Peyer's patch (tissue), 4 donors: ENCODE measurements at regions not wholly inside any gene's neighbourhood (a gene's known extent, or its start where the extent isn't known, plus 50 kb on each side); places are given as distances from the start of the nearest gene placed in this dataset.

Source experiments
- DNase-seq, 3 donors: peaks; one replicate each; pipeline ENCODE4 v3.0.0-alpha.2; 2017 to 2019
- H3K27ac ChIP-seq, 4 donors: fragments of 200-600 bp; sonication (generic); one replicate each; pipeline ENCODE4 v1.5.1; 2016 to 2019
- H3K27me3 ChIP-seq, 2 donors: fragments of 200-600 bp; sonication (generic); one replicate each; pipeline ENCODE4 v1.5.1; 2019
- H3K36me3 ChIP-seq, 3 donors: fragments of 200-600 bp; sonication (generic); one replicate each; pipeline ENCODE4 v1.5.1; 2016 to 2019
- H3K4me1 ChIP-seq, 4 donors: fragments of 200-600 bp; sonication (generic); one replicate each; pipeline ENCODE4 v1.5.1; 2016 to 2019
- H3K4me3 ChIP-seq, 4 donors: fragments of 200-600 bp; sonication (generic); 1 replicate in 3 of 4; 2 replicates in 1 of 4; pipeline ENCODE4 v1.5.1; 2016 to 2019; ENCODE audit warnings: mild to moderate bottlenecking in 1 of 4
- H3K9me3 ChIP-seq, 4 donors: fragments of 200-600 bp; sonication (generic); one replicate each; pipeline ENCODE4 v1.5.1; 2016 to 2019; ENCODE audit warnings: mild to moderate bottlenecking in 1 of 4
- CTCF ChIP-seq, 6 experiments: fragments of 450-650 bp in 4 of 6; fragments of 200-600 bp in 2 of 6; sonication (generic) in 1 of 6; IDR thresholded peaks; one replicate each; pipeline ENCODE4 v1.5.1; 2017 to 2019; ENCODE audit warnings: antibody characterized with exemption in 6 of 6, mild to moderate bottlenecking in 3 of 6, moderate library complexity in 1 of 6
- POLR2A ChIP-seq, 2 donors: fragments of 450-650 bp; IDR thresholded peaks; one replicate each; pipeline ENCODE4 v1.5.1; 2017; ENCODE audit warnings: antibody characterized with exemption in 2 of 2, mild to moderate bottlenecking in 2 of 2, moderate library complexity in 2 of 2

GRCh38 chr10:3353235-3353634 is 180.7 kb upstream of the PITRM1 start:
- H3K4me3 ChIP-seq: no peak overlapping the region
- H3K9me3 ChIP-seq: no peaks in the 10 kb centered on the region
- H3K4me1 ChIP-seq: no peaks in the 10 kb centered on the region
- DNase-seq: no peak
- no peak for TF ChIP-seq CTCF (IDR thresholded peaks at IDR 0.05)
- no peak for TF ChIP-seq POLR2A (IDR thresholded peaks at IDR 0.05)
- no peak overlapping the region for H3K27ac ChIP-seq
- H3K36me3 ChIP-seq: no peaks in the 10 kb centered on the region
- H3K27me3 ChIP-seq: no peaks in the 10 kb centered on the region

DNA sequence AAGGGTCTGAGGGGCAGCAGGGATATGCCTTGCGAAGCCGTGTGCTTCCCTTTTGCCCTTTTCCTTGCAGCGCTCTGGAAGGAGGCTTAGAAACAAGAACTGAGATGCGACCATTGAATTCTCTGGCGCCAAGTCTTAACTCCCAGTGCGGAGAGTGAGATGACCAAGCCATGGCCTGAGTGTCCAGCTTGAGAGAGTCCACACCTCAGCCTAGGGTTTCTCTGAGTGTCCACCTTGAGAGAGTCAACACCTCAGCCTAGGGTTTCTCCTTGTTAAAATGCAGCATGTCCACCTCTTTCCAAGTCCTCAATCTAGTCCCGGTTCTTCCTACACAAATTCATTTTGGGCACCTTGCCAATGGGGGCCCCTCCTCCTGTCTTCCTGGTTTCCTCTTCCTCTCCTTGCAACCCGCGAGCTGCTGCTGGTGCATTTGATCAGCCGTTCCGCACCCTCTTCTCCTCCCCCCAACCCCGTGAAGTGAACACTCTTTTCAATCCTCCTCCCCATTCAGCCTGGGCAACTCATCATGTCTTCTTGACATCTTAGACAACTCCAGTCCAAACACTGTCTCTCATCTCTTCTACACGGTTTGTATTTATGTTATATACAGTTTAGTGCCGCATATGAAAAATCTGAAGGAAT is 178.2 kb upstream of the PITRM1 start:
- Histone ChIP-seq H3K9me3 (no peaks in the 10 kb centered on the region), H3K36me3 (no peaks in the 10 kb centered on the region), H3K4me3 (no peak overlapping the region), H3K27me3 (no peaks in the 10 kb centered on the region), H3K4me1 (no peaks in the 10 kb centered on the region), H3K27ac (no peak overlapping the region)
- DNase-seq: no peak
- TF ChIP-seq CTCF (IDR thresholded peaks at IDR 0.05) (no peak), POLR2A (IDR thresholded peaks at IDR 0.05) (no peak)

DNA sequence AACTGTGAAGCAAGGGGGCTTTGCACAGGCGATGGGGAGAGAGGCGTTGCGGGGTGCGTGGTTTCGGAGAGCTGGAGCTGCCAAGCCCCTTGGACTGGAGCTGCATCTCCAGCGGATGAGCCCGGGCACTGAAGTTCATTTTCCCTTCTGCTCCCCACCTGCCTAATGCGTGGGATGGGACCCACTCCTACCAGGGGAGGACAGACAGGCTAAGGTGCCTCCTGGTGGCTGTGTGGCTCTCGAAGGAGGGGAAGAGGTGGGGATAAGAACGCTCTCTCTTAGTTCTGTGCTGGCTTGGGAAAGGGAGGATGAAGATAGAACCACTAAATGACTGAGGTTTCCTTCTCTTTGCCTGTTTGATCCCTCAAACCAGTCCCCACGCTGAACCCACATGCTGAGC is 177.6 kb upstream of the PITRM1 start:
- no peak for TF ChIP-seq POLR2A (IDR thresholded peaks at IDR 0.05)
- no peak for TF ChIP-seq CTCF (IDR thresholded peaks at IDR 0.05)
- H3K36me3 ChIP-seq: no peaks in the 10 kb centered on the region
- no peak overlapping the region for H3K4me3 ChIP-seq
- no peak overlapping the region for H3K27ac ChIP-seq
- H3K4me1 ChIP-seq: no peaks in the 10 kb centered on the region
- no peaks in the 10 kb centered on the region for H3K9me3 ChIP-seq
- no peaks in the 10 kb centered on the region for H3K27me3 ChIP-seq
- DNase-seq: no peak

GRCh38 chr10:3348564-3348963 is 176.0 kb upstream of the PITRM1 start:
- TF ChIP-seq CTCF (IDR thresholded peaks at IDR 0.05) (no peak), POLR2A (IDR thresholded peaks at IDR 0.05) (no peak)
- no peak overlapping the region for H3K4me3 ChIP-seq
- no peaks in the 10 kb centered on the region for H3K36me3 ChIP-seq
- no peak overlapping the region for H3K27ac ChIP-seq
- H3K9me3 ChIP-seq: no peaks in the 10 kb centered on the region
- H3K27me3 ChIP-seq: no peaks in the 10 kb centered on the region
- no peaks in the 10 kb centered on the region for H3K4me1 ChIP-seq
- DNase-seq: no peak

- no peak for DNase-seq
- Histone ChIP-seq H3K36me3 (no peaks in the 10 kb centered on the region), H3K27ac (no peak overlapping the region), H3K4me1 (no peaks in the 10 kb centered on the region), H3K9me3 (no peaks in the 10 kb centered on the region), H3K4me3 (no peak overlapping the region), H3K27me3 (no peaks in the 10 kb centered on the region)
- no peak for TF ChIP-seq CTCF (IDR thresholded peaks at IDR 0.05)
- no peak for TF ChIP-seq POLR2A (IDR thresholded peaks at IDR 0.05)
Measured at GRCh38 chr10:3347413-3348182, 175.0 kb upstream of the PITRM1 start.
